ENCODE measurements at regions not wholly inside any gene's neighbourhood (a gene's known extent, or its start where the extent isn't known, plus 50 kb on each side); places are given as distances from the start of the nearest gene placed in this dataset.
"Not testable (repeated sequence)": the region's sequence is repeated elsewhere in the genome, so short reads cannot be mapped to it uniquely, and the experiment has no call there.

DNA sequence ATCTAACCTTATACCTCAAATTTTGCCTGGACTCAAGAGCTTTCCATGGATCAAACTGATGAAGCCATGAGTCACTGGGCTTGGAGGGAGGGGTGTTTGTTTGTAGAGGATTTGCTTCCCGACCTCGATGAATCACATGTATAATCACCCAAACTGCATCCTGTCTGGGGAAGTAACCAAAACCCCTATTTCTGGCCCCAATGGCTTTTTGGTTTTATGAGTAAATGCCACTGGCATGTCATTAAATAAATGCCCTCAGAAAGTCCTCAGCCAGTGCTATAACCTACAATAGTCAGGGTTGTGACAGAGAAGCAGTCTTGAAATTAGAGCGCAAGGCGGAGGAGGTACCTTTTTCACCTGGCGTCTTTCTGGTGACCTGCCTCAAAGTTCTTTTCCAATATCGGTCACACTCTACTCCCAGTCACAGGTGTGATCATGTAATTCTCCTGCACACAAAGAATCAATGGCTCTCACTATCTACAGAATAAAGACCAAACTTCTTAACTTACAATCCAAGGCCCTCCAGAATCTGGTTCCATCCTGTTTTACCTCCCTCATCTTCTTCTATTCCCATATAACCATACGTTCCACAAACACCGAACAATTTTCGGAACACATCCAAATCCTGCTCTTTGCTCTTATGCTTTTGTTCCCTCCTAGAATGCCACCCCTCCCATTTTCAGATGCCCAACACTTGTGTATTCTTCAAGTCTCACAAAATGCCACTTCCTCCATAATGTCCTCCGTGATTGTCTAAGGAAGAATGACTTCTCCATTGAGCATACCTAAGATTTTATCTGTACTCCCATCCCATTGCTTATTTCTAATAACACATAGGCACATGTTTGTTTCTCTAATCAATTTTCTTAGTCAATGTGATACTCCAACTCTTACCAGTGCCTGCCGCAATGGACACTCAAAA, 81.3 kb upstream of the BLID start:
- Mint-ChIP-seq H3K9me3 (ENCODE audit: unreplicated experiment) (no peaks in the 10 kb centered on the region), H3K4me3 (ENCODE audit: unreplicated experiment) (no peak overlapping the region), H3K36me3 (ENCODE audit: low read depth, unreplicated experiment) (no peaks in the 10 kb centered on the region), H3K27me3 (ENCODE audit: unreplicated experiment) (peaks cover 3% of the 10 kb centered on the region), H3K27ac (ENCODE audit: unreplicated experiment) (no peak overlapping the region), H3K4me1 (ENCODE audit: unreplicated experiment) (peaks cover under 1% of the 10 kb centered on the region)
- no peak for DNase-seq (ENCODE audit: low spot score)
- TF ChIP-seq, protein P1, sequence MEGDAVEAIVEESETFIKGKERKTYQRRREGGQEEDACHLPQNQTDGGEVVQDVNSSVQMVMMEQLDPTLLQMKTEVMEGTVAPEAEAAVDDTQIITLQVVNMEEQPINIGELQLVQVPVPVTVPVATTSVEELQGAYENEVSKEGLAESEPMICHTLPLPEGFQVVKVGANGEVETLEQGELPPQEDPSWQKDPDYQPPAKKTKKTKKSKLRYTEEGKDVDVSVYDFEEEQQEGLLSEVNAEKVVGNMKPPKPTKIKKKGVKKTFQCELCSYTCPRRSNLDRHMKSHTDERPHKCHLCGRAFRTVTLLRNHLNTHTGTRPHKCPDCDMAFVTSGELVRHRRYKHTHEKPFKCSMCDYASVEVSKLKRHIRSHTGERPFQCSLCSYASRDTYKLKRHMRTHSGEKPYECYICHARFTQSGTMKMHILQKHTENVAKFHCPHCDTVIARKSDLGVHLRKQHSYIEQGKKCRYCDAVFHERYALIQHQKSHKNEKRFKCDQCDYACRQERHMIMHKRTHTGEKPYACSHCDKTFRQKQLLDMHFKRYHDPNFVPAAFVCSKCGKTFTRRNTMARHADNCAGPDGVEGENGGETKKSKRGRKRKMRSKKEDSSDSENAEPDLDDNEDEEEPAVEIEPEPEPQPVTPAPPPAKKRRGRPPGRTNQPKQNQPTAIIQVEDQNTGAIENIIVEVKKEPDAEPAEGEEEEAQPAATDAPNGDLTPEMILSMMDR (IDR thresholded peaks at IDR 0.05; ENCODE audit: unreplicated experiment) = no peak

DNA sequence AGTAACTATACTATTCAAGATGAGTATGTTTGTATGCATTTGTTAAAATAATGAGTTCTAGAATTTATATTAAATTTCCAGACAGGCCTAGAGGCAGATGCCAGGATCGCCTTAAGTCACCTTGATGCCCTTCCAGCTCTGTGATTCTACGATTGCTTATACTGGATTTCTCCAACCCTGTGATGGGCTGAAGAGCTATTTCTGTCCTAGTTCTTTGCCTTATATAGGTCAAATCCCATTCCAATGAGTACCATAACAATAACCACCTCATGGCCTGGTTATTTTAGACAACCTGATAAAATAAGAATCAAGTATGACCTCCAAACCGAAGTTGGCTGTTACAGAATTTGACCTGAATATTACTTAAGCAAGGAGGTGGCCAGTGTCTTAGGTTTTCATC, 79.8 kb upstream of the BLID start:
- H3K9me3 Mint-ChIP-seq (ENCODE audit: unreplicated experiment) = no peaks in the 10 kb centered on the region
- H3K4me1 Mint-ChIP-seq (ENCODE audit: unreplicated experiment) = no peaks in the 10 kb centered on the region
- peaks cover 2% of the 10 kb centered on the region for H3K27me3 Mint-ChIP-seq (ENCODE audit: unreplicated experiment)
- H3K36me3 Mint-ChIP-seq (ENCODE audit: low read depth, unreplicated experiment) = no peaks in the 10 kb centered on the region
- no peak for DNase-seq (ENCODE audit: low spot score)
- TF ChIP-seq, protein P1 (IDR thresholded peaks at IDR 0.05; ENCODE audit: unreplicated experiment) = no peak
- no peak overlapping the region for H3K27ac Mint-ChIP-seq (ENCODE audit: unreplicated experiment)
- H3K4me3 Mint-ChIP-seq (ENCODE audit: unreplicated experiment) = no peak overlapping the region

DNA sequence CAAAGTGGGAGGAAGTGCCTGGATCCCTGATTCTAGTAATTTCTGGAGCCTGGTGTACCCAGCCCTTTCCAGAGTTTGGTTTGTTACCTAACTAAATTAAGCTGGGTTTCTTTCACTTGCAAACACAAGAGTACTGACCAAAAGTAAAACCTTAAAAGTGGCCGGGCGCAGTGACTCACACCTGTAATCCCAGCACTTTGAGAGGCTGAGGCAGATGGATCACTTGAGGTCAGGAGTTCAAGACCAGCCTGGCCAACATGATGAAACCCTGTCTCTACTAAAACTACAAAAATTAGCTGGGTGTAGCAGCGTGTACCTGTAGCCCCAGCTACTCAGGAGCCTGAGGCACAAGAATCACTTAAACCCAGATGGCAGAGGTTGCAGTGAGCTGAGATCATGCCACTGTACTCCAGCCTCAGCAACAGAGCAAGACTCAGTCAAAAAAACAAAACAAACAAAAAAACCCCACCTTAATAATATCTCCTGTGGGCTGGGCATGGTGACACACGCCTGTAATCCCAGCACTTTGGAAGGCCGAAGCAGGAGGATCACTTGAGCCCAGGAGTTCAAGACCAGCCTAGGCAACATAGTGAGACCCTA, 78.0 kb upstream of the BLID start:
- not testable (repeated sequence) for H3K4me1 Mint-ChIP-seq (ENCODE audit: unreplicated experiment); H3K4me3 Mint-ChIP-seq (ENCODE audit: unreplicated experiment); H3K9me3 Mint-ChIP-seq (ENCODE audit: unreplicated experiment); H3K27me3 Mint-ChIP-seq (ENCODE audit: unreplicated experiment); H3K36me3 Mint-ChIP-seq (ENCODE audit: low read depth, unreplicated experiment); H3K27ac Mint-ChIP-seq (ENCODE audit: unreplicated experiment); DNase-seq (ENCODE audit: low spot score)

DNA sequence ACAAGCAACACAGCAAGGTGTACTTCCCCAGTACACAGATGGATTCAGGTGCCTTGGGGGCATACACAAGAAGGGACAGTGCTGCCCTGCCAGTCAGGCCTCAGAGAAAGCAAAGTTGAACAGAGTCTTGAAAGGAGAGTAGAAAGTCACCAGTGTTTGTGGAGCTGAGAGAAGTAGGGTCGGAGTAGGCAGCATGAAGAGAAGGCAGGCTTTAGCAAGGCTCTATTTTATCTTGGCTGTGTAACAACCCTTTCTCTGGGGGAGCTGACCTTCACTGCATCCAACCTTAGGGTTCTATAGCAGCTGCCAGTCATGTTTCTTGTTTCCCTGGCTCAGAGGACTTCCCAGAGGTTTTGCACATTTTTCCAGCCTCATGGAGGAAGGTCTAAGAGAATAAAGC, 77.4 kb upstream of the BLID start:
- H3K36me3 Mint-ChIP-seq (ENCODE audit: low read depth, unreplicated experiment) = no peaks in the 10 kb centered on the region
- H3K27ac Mint-ChIP-seq (ENCODE audit: unreplicated experiment) = no peak overlapping the region
- H3K4me1 Mint-ChIP-seq (ENCODE audit: unreplicated experiment) = no peaks in the 10 kb centered on the region
- no peak for DNase-seq (ENCODE audit: low spot score)
- H3K27me3 Mint-ChIP-seq (ENCODE audit: unreplicated experiment) = no peaks in the 10 kb centered on the region
- H3K4me3 Mint-ChIP-seq (ENCODE audit: unreplicated experiment) = no peak overlapping the region
- TF ChIP-seq, protein P1 (IDR thresholded peaks at IDR 0.05; ENCODE audit: unreplicated experiment) = no peak
- H3K9me3 Mint-ChIP-seq (ENCODE audit: unreplicated experiment) = no peaks in the 10 kb centered on the region

DNA sequence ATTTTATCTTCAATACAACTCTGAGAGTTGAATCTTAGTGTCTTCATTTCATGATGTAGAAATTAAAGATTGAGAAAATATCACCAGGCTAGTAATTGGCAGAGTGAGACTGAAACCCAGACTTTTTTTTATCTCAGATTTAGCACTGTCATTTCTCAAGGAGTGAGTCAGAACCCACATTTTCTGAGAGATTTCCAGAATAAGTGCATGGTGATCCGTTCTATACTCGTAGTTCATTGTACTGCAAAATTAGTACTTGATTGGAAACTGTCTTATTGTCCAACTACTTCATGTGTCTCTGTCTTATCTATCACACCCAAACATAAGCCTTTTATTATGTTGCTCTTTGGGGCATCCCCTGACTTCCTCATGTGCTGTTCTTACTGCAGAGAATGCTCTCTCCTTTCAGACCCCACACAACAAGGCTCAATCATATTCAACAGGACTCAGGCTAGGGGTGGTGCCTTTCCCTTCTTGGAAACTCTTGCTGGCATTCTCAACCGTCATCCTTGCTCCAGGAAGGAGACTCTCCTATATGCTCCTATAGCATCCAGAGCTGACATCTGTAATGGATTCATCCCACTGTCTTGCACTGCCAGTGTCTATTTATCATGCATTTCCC, 76.7 kb upstream of the BLID start:
- Mint-ChIP-seq H3K27me3 (ENCODE audit: unreplicated experiment) (no peaks in the 10 kb centered on the region), H3K4me1 (ENCODE audit: unreplicated experiment) (no peaks in the 10 kb centered on the region), H3K36me3 (ENCODE audit: low read depth, unreplicated experiment) (no peaks in the 10 kb centered on the region), H3K4me3 (ENCODE audit: unreplicated experiment) (no peak overlapping the region), H3K27ac (ENCODE audit: unreplicated experiment) (no peak overlapping the region), H3K9me3 (ENCODE audit: unreplicated experiment) (no peaks in the 10 kb centered on the region)
- TF ChIP-seq, protein P1 (IDR thresholded peaks at IDR 0.05; ENCODE audit: unreplicated experiment) = no peak
- DNase-seq (ENCODE audit: low spot score) = no peak
